Parathyroid adenoma (tissue), 2 donors: ENCODE measurements at regions not wholly inside any gene's neighbourhood (a gene's known extent, or its start where the extent isn't known, plus 50 kb on each side); places are given as distances from the start of the nearest gene placed in this dataset.
A peak's percentile ranks its signal among the peaks of the same experiment; 100 is the strongest.

ENCODE experiments used
- H2AFZ ChIP-seq: fragments of 300-600 bp; sonication (generic); one replicate; pipeline ENCODE4 v1.7.0; 2017; ENCODE audit warnings: antibody characterized with exemption, mild to moderate bottlenecking
- H3K27ac ChIP-seq: fragments of 300-600 bp; sonication (generic); one replicate; pipeline ENCODE4 v1.7.0; 2017
- H3K27me3 ChIP-seq: fragments of 300-600 bp; sonication (generic); one replicate; pipeline ENCODE4 v1.7.0; 2017; ENCODE audit warnings: low read length; ENCODE audit not compliant: control insufficient read depth, insufficient read depth
- H3K36me3 ChIP-seq: fragments of 300-600 bp; sonication (generic); one replicate; pipeline ENCODE4 v1.7.0; 2017; ENCODE audit warnings: low read length; ENCODE audit not compliant: control insufficient read depth, insufficient read depth
- H3K4me1 ChIP-seq: fragments of 300-600 bp; sonication (generic); one replicate; pipeline ENCODE4 v1.7.0; 2017; ENCODE audit warnings: control low read depth
- H3K4me2 ChIP-seq: fragments of 300-600 bp; sonication (generic); one replicate; pipeline ENCODE4 v1.7.0; 2017; ENCODE audit warnings: low read length
- H3K4me3 ChIP-seq: fragments of 300-600 bp; sonication (generic); one replicate; pipeline ENCODE4 v1.7.0; 2017; ENCODE audit warnings: low read depth, low read length
- H3K79me2 ChIP-seq: fragments of 300-600 bp; sonication (generic); one replicate; pipeline ENCODE4 v1.7.0; 2017; ENCODE audit warnings: control low read depth
- H3K9ac ChIP-seq: fragments of 300-600 bp; sonication (generic); one replicate; pipeline ENCODE4 v1.7.0; 2017; ENCODE audit warnings: mild to moderate bottlenecking
- H3K9me3 ChIP-seq: fragments of 300-600 bp; sonication (generic); one replicate; pipeline ENCODE4 v1.7.0; 2017; ENCODE audit warnings: low read length; ENCODE audit not compliant: control insufficient read depth
- TF ChIP-seq, protein P1 (sequence below): fragments of 300-600 bp; sonication (generic); IDR thresholded peaks from one replicate; pipeline ENCODE4 v1.7.0; 2017; ENCODE audit warnings: antibody characterized with exemption, mild to moderate bottlenecking
- donor health status: primary hyperparathyroidism.

DNA sequence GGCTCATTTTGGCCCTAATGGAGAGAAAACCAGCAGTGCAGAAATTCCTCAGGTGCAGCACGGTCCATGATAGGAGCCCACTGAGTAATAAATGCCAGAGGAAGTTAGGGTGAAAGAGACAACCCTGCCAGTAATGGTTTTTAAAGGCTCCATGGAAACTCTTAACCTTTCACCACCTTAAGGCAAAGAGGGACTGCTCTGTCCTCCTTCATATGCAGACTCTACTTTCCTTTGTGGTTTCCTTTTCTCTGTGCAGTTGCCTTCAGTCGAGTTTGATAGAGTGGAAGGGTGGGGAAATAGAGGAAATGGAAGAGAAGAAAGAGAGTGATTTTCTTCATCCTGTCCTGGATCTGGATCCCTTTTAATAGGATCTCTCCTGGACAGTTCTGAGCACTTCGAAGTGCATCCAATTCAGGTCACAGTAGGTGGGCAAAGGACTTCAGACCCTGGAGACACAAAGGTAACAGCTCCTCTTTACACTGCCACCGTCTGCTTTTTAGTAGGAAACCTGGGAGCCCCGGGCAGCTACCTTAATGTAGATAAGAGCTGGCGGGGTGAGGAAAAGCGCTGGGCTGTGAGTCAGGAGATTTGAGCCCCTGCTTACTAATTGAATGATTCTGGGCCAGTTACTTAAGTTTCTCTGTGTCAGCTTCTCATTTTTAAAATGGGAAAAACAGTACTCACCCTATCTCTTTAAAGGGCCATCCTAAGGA lies 294.8 kb downstream of the KCNRG start:
- TF ChIP-seq, protein P1, sequence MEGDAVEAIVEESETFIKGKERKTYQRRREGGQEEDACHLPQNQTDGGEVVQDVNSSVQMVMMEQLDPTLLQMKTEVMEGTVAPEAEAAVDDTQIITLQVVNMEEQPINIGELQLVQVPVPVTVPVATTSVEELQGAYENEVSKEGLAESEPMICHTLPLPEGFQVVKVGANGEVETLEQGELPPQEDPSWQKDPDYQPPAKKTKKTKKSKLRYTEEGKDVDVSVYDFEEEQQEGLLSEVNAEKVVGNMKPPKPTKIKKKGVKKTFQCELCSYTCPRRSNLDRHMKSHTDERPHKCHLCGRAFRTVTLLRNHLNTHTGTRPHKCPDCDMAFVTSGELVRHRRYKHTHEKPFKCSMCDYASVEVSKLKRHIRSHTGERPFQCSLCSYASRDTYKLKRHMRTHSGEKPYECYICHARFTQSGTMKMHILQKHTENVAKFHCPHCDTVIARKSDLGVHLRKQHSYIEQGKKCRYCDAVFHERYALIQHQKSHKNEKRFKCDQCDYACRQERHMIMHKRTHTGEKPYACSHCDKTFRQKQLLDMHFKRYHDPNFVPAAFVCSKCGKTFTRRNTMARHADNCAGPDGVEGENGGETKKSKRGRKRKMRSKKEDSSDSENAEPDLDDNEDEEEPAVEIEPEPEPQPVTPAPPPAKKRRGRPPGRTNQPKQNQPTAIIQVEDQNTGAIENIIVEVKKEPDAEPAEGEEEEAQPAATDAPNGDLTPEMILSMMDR, result no peak

DNA sequence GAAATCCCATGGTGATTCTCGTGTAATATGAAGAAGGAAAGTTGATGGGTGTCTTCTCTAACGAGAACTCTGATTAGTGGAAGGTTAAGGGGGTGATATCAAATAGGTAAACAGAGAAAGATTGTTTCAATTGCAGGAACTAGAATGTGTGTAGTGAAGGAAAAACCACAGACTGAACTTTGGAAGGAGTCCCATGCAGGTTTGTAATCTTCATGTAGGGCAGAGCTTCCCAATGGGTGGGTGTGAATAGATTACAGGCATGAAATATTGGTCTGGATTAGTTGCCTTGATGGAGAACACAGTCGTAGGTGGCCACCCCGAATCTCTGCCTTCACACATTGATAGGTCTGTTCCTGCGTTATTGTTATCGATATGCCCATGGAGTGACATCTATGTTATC lies 295.5 kb downstream of the KCNRG start:
- no peak overlapping the region for H3K27ac ChIP-seq
- H3K4me2 ChIP-seq, result no peak overlapping the region
- no peaks in the 10 kb centered on the region for H3K4me1 ChIP-seq
- no peak overlapping the region for H2AFZ ChIP-seq
- TF ChIP-seq, protein P1, result no peak
- no peaks in the 10 kb centered on the region for H3K9me3 ChIP-seq
- H3K27me3 ChIP-seq, result no peaks in the 10 kb centered on the region
- H3K36me3 ChIP-seq, result no peaks in the 10 kb centered on the region
- no peak overlapping the region for H3K4me3 ChIP-seq
- no peak overlapping the region for H3K9ac ChIP-seq
- H3K79me2 ChIP-seq, result no peaks in the 10 kb centered on the region

More for the DNA sequence above, 294.8 kb downstream of the KCNRG start:
- no peaks in the 10 kb centered on the region for H3K27me3 ChIP-seq
- no peak overlapping the region for H3K4me2 ChIP-seq
- H3K4me3 ChIP-seq, result no peak overlapping the region
- H3K4me1 ChIP-seq, result no peaks in the 10 kb centered on the region
- H3K9me3 ChIP-seq, result no peaks in the 10 kb centered on the region
- H3K79me2 ChIP-seq, result no peaks in the 10 kb centered on the region
- H3K36me3 ChIP-seq, result no peaks in the 10 kb centered on the region
- H2AFZ ChIP-seq, result no peak overlapping the region
- H3K9ac ChIP-seq, result no peak overlapping the region
- H3K27ac ChIP-seq, result no peak overlapping the region

DNA sequence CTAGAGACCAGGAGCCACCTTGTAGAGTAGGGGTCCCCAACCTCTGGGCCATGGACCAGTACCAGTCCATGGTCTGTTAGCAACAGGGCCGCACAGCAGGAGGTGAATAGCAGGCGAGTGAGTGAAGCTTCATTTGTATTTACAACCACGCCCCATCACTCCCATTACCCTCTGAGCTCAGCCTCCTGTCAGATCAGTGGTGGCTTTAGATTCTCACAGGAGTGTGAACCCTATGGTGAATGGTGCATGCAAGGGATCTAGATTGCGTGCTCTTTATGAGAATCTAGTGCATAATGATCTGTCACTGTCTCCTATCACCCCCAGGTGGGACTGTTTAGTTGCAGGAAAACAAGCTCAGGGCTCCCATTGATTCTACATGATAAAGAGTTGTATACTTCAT lies 303.6 kb downstream of the KCNRG start:
- TF ChIP-seq, protein P1, result no peak
- Histone ChIP-seq H3K27ac (no peak overlapping the region), H3K27me3 (no peaks in the 10 kb centered on the region), H3K36me3 (no peaks in the 10 kb centered on the region), H2AFZ (no peak overlapping the region), H3K4me2 (no peak overlapping the region), H3K9me3 (no peaks in the 10 kb centered on the region), H3K79me2 (no peaks in the 10 kb centered on the region), H3K4me3 (no peak overlapping the region), H3K4me1 (no peaks in the 10 kb centered on the region), H3K9ac (no peak overlapping the region)

DNA sequence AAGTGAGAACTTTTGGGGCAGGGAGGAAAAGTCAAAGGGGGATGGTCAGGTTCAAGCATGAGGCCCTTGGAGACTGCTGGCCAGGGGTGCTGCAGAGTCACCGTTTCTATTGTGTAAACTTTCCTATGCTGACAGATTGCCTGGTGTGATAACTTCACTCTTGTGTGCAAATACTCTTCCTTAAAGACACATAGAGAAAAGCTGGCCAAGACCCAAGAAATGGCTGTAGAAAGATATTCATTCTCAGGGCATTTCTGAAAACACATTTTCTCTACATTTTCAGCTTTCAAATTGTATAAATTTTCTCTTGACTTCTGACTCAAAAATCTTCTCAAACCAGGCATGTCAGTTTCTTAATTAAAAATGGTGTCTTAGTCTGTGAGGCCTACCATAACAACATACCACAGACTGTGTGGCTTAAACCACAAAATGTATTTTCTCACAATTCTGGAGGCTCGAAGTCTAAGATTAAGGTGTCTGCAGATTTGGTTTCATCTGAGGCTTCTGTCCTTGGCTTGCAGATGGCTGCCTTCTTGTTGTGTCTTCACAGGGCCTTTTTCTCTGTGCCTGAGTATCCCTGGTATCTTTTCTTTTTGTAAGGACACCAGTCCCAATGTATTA lies 304.5 kb downstream of the KCNRG start:
- TF ChIP-seq, protein P1, result no peak
- no peaks in the 10 kb centered on the region for H3K27me3 ChIP-seq
- no peak overlapping the region for H3K4me3 ChIP-seq
- H3K36me3 ChIP-seq, result no peaks in the 10 kb centered on the region
- peak overlapping the region; percentile 31 for H3K4me2 ChIP-seq
- H3K79me2 ChIP-seq, result no peaks in the 10 kb centered on the region
- no peaks in the 10 kb centered on the region for H3K4me1 ChIP-seq
- no peak overlapping the region for H3K9ac ChIP-seq
- H2AFZ ChIP-seq, result no peak overlapping the region
- H3K9me3 ChIP-seq, result no peaks in the 10 kb centered on the region
- H3K27ac ChIP-seq, result no peak overlapping the region
